ENCODE measurements at regions not wholly inside any gene's neighbourhood (a gene's known extent, or its start where the extent isn't known, plus 50 kb on each side); places are given as distances from the start of the nearest gene placed in this dataset.

DNA sequence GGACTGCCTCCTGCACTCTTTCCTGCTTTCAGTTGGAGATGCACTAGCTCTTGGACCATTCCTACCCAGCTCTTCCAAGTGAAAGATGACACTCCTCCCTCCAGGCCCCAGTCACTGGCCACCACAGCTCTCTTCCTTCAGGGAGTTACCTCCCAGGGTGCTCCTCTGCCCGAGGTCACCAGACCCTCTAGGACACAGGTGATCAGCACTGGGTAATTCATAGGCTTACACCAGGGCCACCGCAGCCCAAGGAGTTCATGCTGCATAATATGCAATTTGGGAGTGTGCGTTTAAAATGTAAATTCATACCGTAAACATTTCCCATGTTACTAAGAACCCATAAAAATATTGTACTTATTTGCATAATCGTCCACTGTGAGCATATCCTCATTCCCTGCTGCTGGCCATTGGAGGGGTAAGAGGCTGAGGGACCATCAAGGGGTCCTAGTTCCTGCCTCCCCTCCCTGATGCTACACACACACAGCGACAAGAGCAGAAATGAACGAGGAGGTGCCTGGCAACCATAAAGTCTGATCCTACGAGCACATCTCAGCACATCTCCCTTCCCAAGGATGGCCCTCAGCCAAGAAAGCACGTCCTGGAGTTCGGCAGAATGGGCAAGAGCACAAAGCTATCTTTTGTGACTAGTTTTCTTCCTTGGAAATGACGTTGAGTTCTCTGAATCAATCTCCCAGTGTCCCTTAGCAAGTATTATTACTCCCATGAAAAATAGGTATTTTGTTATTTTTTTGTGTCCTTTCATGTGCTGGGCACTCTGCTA is 222.9 kb upstream of the RAB4A start:
- DNase-seq (ENCODE audit: low spot score): no peak

DNA sequence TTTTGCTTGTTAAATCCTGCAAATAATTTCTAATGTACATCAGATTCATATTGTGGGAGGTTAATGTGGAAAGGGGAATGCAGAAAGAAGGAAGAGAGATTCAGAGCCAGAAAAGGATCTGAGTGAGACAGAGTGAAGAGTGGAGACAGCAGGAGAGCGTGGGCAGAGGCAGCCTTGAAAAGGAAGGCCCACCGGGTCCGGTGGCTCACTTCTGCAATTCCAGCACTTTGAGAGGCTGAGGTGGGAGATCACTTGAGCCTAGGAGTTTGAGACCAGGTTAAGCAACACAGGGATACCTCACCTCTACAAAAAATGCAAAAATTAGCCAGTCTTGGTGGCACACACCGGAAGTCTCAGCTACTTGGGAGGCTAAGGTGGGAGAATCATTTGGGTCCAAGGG is 222.0 kb upstream of the RAB4A start:
- no peak for DNase-seq (ENCODE audit: low spot score)

DNA sequence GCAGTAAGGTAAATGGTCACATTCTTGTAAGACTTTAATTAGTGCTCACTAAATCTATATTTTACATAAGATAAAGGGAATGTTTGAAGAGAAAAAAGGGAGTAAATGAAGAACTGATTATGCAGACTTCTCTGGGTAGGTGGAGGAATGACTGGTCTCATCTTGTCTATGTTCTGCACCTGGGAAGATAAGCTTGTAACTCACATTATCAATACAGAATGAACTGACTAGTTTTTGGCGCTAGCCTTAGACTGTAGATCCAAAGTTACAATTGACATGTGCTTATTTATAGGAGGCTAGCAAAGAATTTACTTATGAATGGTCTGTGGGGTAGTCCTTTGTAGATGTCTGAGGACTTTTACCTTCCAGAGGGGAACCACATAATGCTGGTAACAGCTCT is 214.9 kb upstream of the RAB4A start:
- DNase-seq (ENCODE audit: low spot score): no peak

DNA sequence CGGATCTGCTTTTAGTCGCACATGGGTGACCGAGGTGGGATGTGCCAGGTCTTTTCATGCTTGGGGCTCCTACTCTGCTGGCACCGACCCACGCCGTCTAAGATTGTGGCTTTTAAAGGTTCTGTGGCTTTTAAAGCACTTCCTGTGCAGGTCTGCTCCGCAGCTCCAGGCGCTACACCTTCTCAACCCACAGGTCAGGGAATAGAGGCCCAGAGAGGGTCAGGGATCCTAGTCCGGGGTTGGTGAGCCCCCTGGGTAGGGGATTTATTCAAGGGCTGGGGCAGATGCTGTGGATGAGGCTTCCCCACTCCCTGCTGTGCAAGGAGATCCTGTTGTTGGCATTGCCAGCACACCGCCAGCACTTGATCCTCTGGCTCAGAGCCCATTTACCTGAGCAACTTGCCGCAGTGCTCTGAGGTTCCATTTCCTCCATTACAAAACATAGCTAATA is 212.8 kb upstream of the RAB4A start:
- DNase-seq (ENCODE audit: low spot score): no peak

DNA sequence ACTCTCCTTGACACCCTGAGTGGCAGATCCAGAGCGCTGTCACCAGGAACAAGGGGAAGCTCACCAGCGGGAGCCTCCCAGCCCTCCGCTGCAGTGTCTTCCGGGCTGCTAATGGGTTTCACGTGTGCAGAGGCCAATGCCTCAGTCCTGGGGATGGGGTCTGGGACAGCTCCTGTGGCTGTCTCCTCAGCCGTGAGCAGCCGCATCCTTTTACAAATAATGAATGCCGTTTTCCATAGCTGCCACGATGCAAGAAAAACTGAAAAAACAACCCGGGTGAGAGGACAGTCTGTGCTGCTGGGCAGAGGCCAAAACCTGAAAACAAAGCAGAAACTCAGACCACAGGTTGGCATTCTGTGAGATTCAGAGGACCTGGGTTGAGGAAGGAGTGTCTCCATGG is 212.2 kb upstream of the RAB4A start:
- DNase-seq (ENCODE audit: low spot score): peak; percentile 65

DNA sequence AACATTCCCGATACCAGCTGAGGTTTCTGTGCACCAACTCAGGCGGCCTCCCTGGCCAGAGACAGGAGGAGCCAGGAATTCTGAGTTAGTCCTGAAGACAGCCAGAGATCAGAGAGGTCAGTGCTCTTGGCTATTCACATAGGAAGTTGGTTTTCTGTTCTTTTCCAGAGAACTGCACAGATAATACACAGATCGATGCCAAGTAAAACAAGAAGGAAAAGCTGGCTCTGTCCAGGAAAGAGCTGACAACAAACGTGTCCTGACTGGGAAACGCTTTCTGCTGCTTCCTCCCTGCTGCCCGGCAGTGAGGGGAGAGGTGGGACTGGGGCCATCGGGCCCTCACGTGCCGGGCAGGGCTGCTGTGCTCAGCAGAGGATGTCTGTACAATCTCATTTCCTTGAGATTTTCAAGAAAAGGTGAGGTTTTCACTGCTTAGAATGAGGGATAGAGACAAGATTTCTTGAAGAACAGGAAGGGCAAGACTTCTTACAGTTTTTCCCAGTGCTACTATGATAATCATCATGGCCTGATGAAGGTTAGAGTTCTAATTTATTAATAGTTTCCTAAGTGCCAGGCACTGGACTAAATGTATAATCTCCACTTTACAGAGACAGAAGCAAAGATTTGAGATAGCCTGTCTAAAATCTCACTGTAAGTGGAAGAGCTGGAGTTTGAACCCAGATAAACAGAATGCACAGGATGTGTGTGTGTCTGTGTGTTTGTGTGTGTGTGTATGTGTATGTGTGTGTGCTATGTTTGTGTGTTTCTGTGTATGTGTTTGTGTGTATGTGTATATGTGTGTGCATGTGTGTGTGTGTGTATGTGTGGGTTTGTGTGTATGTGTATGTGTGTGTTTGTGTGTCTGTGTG is 211.0 kb upstream of the RAB4A start:
- DNase-seq (ENCODE audit: low spot score): peak; percentile 22

DNA sequence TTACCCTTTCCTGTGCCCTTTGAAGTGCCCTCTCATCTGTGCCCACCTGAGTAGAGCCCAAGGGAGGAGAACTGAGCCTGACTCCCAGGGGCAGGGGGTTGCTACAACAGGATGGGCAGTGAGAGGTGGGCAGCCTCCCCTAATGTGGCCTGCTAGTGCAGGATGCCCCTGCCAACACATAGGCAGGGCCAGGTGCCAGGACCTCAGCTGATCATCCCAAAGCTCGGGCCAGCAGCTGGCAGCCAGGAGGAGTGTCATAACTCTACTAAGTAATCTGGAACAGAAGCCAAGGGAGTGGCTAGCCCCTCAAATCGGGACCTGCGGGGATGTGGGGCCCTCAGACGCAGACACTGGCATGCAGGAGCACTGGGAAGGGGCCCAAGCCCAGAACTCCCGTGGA is 208.8 kb upstream of the RAB4A start:
- no peak for DNase-seq (ENCODE audit: low spot score)

DNA sequence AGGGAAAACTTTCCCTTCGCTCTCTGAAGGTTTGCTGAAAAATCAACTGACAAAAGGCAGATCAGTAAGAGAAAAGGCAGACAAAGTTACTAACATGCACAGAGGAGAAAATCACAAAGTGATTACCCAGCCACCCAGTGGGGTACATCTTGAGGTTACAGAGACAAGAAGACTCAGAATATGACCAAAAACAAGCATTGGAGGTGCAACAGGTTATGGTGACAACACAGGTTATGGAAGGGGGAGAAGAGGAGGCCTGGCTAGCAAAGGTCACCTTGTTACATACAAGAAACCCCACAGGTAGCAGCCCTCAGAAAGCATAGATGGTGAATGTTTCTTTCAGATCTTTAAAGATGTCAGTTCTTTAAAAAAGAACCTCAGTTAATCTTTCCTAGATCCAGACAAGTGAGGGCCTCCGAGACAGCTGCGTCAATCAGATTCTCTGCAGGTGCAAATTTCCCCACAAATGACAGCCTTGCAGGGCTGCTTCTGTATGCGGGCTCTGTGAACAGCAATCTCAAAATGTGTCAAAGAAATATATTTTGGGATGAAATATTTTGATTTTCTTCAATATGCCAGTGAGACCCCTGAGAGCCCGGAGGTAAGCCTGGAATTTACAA is 207.6 kb upstream of the RAB4A start:
- no peak for DNase-seq (ENCODE audit: low spot score)

DNA sequence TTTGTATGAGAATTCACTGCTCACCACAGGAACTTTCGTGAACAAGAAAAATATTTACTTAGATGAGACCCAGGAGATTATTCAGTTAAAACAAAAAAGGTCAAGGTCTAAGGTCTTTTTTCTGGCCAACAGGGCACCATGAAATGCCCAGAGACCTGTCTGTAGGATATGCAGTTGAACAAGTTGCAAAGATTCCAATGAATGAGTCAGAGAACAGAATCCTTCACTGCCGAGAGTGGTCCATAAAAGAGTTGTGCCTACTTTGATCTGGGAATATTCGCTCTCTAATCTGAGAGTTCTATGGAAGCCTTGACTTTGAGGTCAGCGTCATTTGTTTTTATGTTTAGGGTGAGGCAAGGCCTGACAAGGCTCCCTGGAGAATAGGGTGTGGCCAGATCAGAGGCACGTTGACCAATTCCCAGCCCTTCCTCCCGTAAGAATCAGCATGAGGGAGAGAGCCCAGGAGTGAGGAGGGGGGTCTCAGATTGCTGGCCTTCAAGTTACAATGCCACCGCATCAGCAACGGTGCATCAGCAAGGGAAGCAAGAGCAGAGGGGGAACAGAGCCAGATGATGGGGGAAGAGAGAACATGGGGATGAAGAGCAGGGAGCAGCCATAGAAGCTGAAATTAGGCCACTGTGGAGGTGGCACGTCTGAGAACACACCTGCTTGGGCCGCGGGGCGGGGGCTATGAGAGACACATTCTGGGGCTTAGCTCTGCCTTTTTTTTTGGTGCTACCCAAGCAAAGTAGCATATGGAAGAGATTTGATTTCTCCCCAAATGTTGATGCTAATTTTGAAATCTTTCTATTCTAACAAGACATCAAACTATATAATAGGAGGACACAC is 206.4 kb upstream of the RAB4A start:
- no peak for DNase-seq (ENCODE audit: low spot score)

DNA sequence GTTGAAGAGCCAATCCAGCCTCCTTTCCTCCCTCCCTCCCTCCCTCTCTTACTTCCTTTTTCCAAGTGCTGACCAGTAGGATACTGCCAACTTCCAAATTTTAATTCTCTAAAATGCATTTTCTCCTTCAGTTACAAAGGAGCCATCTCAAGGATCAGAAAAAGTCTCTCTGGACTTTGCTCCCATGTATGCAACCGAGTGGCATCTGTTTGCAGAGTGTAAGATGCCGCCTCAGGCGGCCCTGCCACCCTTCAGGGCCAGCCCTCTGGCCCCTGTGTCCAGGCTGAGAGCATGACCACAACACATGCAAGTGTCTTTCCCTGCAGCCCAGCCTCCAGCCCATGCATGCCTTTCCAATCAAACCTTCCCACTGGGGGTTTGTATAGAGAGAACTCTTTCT is 205.3 kb upstream of the RAB4A start:
- DNase-seq (ENCODE audit: low spot score): no peak

DNA sequence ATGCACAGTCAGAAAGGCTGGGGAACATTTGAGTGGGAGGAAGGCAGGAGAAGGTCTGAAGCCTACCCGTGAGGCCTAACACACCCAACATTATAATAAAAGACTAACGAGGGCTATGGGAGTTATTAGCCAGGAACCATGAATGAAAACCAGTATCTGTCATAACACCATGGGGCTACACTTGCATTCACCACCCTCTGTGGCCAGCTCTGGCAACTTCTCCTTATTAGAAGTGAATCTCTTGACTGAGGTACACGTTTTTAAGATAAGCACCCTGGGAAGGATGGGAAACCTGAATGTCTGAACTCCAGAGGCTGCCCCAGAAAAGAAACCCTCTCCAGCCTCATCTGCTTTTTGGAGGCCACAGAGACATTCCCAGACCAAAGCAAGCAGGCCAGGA is 204.3 kb upstream of the RAB4A start:
- no peak for DNase-seq (ENCODE audit: low spot score)

DNA sequence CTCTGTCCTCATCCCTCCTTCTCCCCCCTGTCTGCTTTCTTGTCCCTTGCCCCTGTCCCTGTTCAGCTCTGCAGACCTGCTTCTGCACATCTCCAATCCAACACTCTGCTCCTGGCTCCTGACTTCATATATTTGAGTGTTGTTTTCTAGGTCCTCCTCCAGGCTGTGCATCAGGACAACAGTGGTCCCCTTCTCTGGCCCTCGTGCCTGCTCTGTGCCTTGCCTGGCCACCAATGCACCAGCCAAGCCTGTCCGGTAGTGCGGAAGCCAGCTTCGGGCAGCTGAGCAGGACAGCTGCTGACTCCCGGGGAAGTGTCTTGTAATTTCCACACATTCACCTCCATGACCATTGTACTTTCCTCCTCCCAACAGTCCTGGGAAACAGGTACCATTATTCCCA is 203.4 kb upstream of the RAB4A start:
- DNase-seq (ENCODE audit: low spot score): no peak

DNA sequence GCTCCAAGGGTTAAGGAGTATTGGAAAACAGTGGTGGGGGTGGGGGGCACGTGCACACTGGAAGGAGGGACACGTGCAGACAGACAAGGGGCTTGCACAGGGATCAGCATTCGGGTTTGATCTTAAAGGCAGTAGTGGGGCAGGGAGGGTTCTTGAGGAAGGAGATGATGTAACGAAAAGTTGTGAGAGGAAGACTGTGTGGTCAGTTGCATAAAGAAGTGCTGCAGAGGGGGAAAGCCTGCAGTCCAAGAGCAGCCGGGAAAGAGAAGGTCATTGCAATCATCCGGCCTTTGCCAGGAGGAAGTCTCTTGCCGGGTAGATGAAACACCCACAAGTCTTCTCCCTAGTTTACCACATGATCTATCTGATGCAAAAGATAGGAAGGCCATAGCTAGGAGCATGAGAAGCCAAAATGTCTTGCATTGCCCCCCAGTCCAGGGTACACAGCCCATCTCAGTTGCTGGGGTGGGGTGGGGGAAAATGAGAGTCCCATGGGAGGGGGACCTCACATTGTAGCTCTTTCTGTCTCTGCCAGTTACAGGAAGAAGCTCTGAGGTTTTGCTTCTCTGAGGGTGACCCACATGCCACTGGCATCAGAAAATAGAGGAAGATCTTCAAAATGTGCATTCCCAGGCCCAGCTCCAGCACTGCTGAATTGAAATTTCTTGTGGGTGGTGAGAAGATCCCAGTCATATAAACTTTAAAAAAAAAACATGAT is 202.5 kb upstream of the RAB4A start:
- no peak for DNase-seq (ENCODE audit: low spot score)

DNA sequence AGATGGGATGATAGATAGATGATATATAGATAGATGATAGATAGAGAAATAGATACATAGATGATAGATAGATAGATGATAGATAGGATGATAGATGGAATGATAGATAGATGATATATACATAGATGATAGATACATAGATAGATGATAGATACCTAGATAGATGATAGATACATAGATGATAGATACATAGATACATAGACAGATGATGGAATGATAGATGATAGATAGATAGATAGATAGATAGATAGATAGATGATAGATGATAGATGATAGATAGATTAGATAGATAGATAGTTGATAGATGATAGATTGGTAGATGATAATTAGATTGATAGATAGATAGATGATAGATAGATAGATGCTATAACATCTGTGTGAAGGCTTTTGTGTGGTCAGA is 201.7 kb upstream of the RAB4A start:
- DNase-seq (ENCODE audit: low spot score): no peak

DNA sequence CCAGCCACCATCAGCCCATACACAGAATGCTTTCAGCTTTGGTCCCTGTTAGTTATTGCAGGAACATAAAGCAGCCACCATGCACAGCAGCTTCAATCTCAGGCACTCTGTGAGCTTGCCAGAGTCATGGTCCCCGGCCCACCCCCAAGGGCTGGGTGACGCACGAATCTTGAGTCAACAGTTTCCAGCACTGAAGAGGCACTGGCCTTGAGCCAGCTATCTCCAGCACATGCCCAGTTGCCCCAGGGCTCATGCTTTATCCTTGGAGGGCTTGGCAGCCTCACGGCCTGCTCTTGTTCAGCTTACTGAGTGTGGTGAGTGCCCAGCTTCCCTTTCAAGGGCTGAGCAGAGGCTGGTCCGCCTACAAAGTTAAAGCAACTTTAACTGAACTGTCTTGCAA is 200.7 kb upstream of the RAB4A start:
- DNase-seq (ENCODE audit: low spot score): no peak

DNA sequence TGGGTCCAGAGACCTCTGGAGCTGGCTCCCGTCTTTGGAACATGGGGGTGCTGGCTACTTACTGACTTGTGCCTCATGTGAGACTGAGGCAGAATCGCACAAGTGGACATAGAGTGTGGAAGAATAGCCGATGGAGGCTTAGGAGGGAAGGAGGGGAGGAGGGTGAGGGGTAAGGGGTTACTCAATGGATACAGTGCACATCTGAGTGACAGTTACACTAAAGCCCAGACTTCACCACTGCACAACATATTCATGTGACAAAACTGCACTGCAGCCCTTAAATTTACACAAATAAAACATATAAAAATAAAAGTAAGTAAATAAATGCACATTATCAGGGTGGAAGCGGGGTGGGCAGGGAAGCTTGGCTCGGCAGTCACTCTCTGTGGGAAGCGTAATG is 197.7 kb upstream of the RAB4A start:
- no peak for DNase-seq (ENCODE audit: low spot score)

DNA sequence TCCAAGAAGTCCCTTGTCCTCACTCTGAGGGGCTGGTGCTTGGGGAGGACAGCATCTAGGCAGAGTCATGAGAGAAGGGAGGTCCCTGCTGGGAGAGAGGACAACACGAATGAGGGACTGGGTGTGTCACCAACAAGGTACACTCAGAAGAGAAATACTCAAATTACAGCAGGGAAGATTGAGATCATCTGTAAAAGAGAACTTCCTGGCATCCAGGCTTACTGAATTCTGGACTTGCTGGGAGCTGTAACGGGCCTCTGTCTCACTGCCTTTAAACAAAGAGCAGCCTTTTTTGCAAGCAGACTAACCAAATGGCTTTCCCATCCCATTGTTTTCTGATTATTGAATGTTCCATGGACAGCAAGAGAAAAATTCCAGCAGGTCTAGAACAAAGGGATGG is 195.7 kb upstream of the RAB4A start:
- DNase-seq (ENCODE audit: low spot score): no peak

DNA sequence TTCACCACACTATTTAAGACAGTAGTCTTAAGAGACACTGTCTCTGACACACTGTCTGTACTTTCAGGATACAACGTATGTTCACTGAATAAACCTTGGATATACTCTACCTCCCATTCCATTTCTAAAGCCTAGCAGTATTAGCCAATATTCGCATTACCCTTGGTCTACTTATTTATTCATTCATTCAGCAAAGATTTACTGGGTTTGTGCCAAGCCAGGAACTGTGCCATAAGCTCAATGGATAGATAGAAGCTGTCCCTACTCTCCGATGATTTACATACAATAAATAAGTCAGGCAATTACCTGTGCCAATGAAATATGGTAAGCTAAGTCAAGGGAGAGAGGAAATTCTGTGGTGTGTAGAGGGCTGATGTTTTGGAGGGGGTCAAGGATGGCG is 195.2 kb upstream of the RAB4A start:
- DNase-seq (ENCODE audit: low spot score): no peak

DNA sequence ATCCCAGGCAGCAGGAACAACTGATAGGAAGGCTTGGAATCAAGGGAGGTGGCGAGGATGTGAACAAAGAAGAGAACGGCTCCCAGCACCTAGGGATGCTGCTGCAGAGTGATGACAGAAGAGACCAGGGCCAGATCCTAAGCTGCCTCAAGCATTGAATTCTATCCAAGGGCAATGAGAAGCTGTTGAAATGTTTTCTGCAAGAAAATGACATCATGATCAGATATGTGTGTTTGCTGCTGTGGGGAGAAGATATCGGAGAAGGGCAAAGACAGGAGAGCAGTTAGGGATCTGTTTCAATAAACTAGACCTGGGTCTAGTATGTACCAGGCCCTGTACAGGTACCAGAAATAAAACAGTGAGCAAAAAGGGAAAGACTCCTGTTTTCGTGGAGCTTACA is 194.7 kb upstream of the RAB4A start:
- DNase-seq (ENCODE audit: low spot score): no peak

DNA sequence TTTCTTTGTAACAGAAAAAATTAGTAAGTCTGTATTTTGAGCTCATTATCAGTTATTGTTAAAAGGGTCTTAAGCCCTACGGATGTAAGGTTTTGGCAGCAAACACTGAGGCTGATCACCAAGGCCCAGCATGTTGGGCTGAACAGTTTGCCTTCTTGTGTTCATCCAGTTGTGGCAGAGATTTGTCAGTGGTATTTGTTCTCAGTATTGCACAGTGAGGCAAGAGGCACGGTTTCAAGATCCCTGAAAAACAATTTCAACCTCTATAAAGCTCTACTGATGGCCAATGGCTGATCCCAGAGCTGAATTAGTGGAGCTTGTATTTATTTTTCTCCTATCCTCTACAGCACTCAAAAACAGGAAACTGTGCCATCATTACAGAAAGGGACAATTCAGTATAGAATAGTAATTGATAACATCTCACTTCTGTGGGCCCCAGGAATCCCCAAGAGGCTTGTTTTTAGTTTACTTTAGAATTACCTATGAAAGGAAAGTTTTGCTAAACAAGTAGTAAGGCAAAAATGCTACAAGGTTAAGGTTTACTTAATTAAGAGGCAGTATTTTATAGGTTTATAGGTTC is 191.8 kb upstream of the RAB4A start:
- DNase-seq (ENCODE audit: low spot score): no peak

DNA sequence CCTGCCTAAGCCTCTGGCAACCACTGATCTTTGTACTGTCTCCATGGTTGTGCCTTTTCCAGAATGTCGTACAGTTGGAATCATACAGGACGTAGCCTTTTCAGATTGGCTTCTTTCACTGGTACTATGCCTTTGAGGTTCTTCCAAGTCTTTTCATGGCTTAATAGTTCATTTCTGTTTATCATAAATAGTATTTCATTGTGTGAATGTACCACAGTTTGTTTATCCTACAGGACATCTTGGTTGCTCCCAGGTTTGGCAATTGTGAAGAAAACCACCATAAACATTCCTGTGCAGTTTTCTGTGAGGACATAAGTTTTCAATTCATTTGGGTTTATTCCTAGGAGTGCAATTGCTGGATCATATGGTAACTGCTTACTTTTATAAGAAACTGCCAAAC is 190.6 kb upstream of the RAB4A start:
- DNase-seq (ENCODE audit: low spot score): no peak
